Gastroesophageal sphincter (tissue), 4 donors: ENCODE measurements at regions not wholly inside any gene's neighbourhood (a gene's known extent, or its start where the extent isn't known, plus 50 kb on each side); places are given as distances from the start of the nearest gene placed in this dataset.

Experiments used
- ATAC-seq: fragments of 150-250 bp; one replicate; pipeline ENCODE4 v1.9.1; 2016; ENCODE audit warnings: mild to moderate bottlenecking, moderate library complexity
- H3K27ac ChIP-seq, 4 donors: fragments of 200-600 bp; sonication (generic) in 3 of 4; 1 replicate in 3 of 4; 2 replicates in 1 of 4; pipeline ENCODE4 v1.5.1; 2016 to 2019
- H3K27me3 ChIP-seq: fragments of 200-600 bp; sonication (generic); one replicate; pipeline ENCODE4 v1.5.1; 2019
- H3K36me3 ChIP-seq, 2 donors: fragments of 200-600 bp; sonication (generic); one replicate each; pipeline ENCODE4 v1.5.1; 2019; ENCODE audit warnings: control low read depth in 1 of 2
- H3K4me1 ChIP-seq, 3 donors: fragments of 200-600 bp; sonication (generic); 1 replicate in 2 of 3; 2 replicates in 1 of 3; pipeline ENCODE4 v1.5.1; 2016 to 2019; ENCODE audit warnings: control low read depth in 2 of 3
- H3K4me3 ChIP-seq, 2 donors: fragments of 200-600 bp; sonication (generic); one replicate each; pipeline ENCODE4 v1.5.1; 2019; ENCODE audit warnings: mild to moderate bottlenecking in 1 of 2, moderate library complexity in 1 of 2
- H3K9me3 ChIP-seq, 3 donors: fragments of 200-600 bp; sonication (generic); one replicate each; pipeline ENCODE4 v1.5.1; 2017 to 2019; ENCODE audit warnings: control low read depth in 2 of 3
- EP300 ChIP-seq: sonication (generic); formaldehyde crosslinking; IDR thresholded peaks from one replicate; pipeline ENCODE4 v1.6.1; 2017; ENCODE audit warnings: antibody characterized with exemption, mild to moderate bottlenecking
- POLR2A ChIP-seq, 2 donors: fragments of 450-650 bp; IDR thresholded peaks; one replicate each; pipeline ENCODE4 v1.6.1; 2017; ENCODE audit warnings: antibody characterized with exemption in 2 of 2, mild to moderate bottlenecking in 2 of 2, moderate library complexity in 1 of 2
- POLR2AphosphoS5 ChIP-seq: sonication (generic); formaldehyde crosslinking; IDR thresholded peaks from one replicate; pipeline ENCODE4 v1.6.1; 2017; ENCODE audit warnings: antibody characterized with exemption
- WGBS, 2 donors: methylation state at CpG; one replicate each; pipeline ENCODE4 v1.1.5; 2018; ENCODE audit warnings: low coverage in 1 of 2; 5-methylcytosine and 5-hydroxymethylcytosine counted together
- TF ChIP-seq, protein P1 (sequence below), 4 experiments: fragments of 200-600 bp in 2 of 4; fragments of 450-650 bp in 2 of 4; sonication (generic) in 1 of 4; IDR thresholded peaks; one replicate each; pipeline ENCODE4 v1.5.1; 2017 to 2019; ENCODE audit warnings: antibody characterized with exemption in 4 of 4, mild to moderate bottlenecking in 2 of 4, moderate library complexity in 2 of 4

DNA sequence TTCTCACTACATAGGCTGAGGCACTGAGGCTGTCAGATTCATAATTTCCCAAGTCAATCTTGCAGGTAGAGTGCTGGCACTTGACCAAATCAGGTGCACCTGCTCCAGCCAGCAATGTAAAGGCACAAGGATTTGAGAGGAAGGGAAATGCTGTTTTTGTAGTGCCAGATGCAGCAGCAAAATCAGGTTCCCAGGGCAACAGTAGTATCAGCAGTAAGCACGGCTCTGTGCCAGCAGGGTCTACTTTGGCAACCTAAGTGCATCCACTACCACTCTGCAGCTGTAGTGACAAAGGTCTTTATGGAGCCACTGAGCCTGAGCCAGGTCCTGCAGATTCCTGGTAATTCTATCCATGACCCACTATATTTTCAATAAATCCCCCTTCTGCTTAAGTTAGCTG lies 329.5 kb downstream of the TPBG start:
- TF ChIP-seq POLR2A (IDR thresholded peaks at IDR 0.05) (no peak), EP300 (no peak), POLR2AphosphoS5 (no peak)
- TF ChIP-seq, protein P1, sequence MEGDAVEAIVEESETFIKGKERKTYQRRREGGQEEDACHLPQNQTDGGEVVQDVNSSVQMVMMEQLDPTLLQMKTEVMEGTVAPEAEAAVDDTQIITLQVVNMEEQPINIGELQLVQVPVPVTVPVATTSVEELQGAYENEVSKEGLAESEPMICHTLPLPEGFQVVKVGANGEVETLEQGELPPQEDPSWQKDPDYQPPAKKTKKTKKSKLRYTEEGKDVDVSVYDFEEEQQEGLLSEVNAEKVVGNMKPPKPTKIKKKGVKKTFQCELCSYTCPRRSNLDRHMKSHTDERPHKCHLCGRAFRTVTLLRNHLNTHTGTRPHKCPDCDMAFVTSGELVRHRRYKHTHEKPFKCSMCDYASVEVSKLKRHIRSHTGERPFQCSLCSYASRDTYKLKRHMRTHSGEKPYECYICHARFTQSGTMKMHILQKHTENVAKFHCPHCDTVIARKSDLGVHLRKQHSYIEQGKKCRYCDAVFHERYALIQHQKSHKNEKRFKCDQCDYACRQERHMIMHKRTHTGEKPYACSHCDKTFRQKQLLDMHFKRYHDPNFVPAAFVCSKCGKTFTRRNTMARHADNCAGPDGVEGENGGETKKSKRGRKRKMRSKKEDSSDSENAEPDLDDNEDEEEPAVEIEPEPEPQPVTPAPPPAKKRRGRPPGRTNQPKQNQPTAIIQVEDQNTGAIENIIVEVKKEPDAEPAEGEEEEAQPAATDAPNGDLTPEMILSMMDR (IDR thresholded peaks at IDR 0.05), result no peak
- Histone ChIP-seq H3K27me3 (no peaks in the 10 kb centered on the region), H3K27ac (no peak overlapping the region), H3K4me1 (peaks cover 0 to 23% (median 2%) of the 10 kb centered on the region in 3 donors), H3K4me3 (no peak overlapping the region), H3K9me3 (no peaks in the 10 kb centered on the region), H3K36me3 (no peaks in the 10 kb centered on the region)
- ATAC-seq, result no peak
- no CpG with 5 or more reads among the region's 1 CpG for WGBS, 2 donors

DNA sequence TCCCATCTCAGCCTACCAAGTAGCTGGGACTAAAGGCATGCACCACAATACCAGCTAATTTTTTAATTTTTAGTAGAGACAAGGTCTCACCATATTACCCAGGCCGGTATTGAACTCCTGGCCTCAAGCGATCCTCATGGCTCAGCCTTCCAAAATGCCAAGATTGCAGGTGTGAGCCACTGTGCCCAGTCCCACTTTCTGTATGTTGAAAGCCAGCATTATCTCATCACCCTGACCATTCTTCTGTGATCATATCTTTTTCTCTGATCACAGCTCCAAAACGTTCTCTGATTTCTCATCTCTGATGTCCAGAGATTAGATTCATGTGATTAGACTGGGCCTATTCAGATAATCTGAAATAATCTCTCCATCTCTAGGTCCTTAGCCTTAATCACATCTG lies 337.7 kb downstream of the TPBG start:
- WGBS, 2 donors, result 74% methylated on average over 3 of the region's 3 CpGs; no CpG with 5 or more reads in 1 of the 2 donors

DNA sequence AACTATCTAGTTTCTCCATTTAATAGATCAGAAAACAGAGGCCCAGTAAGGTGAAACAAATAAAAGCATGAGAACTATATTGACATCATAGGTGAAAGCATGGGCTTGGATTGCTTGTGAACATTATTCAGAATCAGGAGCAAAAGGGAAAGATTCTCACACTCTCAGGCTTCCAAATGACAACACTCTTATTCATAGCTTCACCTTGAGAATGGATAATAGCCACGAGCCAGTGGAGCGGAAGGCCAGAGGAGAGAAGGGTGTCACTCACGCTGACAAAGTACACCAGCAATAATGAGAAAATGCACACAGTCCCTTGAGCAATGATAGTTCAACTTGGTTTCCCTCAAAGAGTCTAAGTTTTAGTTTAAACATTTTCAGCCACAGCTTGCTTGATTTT lies 339.0 kb downstream of the TPBG start:
- no peak for ATAC-seq
- no peak overlapping the region for H3K27ac ChIP-seq
- H3K4me3 ChIP-seq, result no peak overlapping the region
- H3K4me1 ChIP-seq, result peaks cover 0 to 6% (median 3%) of the 10 kb centered on the region in 3 donors
- TF ChIP-seq, protein P1 (IDR thresholded peaks at IDR 0.05), result no peak
- TF ChIP-seq EP300 (no peak), POLR2AphosphoS5 (no peak), POLR2A (IDR thresholded peaks at IDR 0.05) (no peak)
- H3K9me3 ChIP-seq, result peaks cover 0 to 15% (median 0%) of the 10 kb centered on the region in 3 donors
- no peaks in the 10 kb centered on the region for H3K27me3 ChIP-seq
- WGBS, 2 donors, result 70 to 87% methylated on average over 3 of the region's 3 CpGs
- H3K36me3 ChIP-seq, result no peaks in the 10 kb centered on the region

More for the DNA sequence above, 337.7 kb downstream of the TPBG start:
- TF ChIP-seq EP300, result no peak
- TF ChIP-seq POLR2A (IDR thresholded peaks at IDR 0.05), result no peak
- TF ChIP-seq, protein P1 (IDR thresholded peaks at IDR 0.05), result no peak
- TF ChIP-seq POLR2AphosphoS5, result no peak
- Histone ChIP-seq H3K36me3 (no peaks in the 10 kb centered on the region), H3K9me3 (peaks cover 0 to 15% (median 0%) of the 10 kb centered on the region in 3 donors), H3K4me1 (peaks cover 0 to 6% (median 3%) of the 10 kb centered on the region in 3 donors), H3K27ac (no peak overlapping the region), H3K4me3 (no peak overlapping the region), H3K27me3 (no peaks in the 10 kb centered on the region)
- no peak for ATAC-seq

DNA sequence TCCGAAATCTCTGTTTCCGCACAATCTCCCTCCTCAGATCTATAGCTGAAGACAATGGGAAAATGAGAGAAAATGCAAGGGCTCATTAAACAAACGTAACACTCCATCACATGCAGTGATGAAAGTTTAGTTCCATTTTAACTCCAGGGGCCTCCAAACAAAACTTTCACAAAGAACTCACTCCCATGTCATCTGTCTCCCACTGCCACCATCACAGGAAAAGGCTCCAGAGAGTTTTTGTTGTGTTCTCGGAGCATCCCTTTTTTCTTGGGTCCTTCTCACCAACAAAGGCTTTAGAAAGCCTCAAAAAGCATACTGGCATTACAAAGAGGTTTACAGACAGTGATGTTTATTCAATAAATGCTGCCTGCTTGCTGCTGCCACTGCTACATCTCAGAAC lies 339.6 kb downstream of the TPBG start:
- Histone ChIP-seq H3K27me3 (no peaks in the 10 kb centered on the region), H3K9me3 (peaks cover 0 to 15% (median 0%) of the 10 kb centered on the region in 3 donors), H3K36me3 (no peaks in the 10 kb centered on the region), H3K4me3 (no peak overlapping the region), H3K27ac (no peak overlapping the region), H3K4me1 (peaks cover 0 to 6% (median 3%) of the 10 kb centered on the region in 3 donors)
- TF ChIP-seq POLR2A (IDR thresholded peaks at IDR 0.05) (no peak), POLR2AphosphoS5 (no peak), EP300 (no peak)
- TF ChIP-seq, protein P1 (IDR thresholded peaks at IDR 0.05), result no peak
- 85 to 91% methylated on average over 3 to 4 of the region's 4 CpGs for WGBS, 2 donors
- no peak for ATAC-seq

DNA sequence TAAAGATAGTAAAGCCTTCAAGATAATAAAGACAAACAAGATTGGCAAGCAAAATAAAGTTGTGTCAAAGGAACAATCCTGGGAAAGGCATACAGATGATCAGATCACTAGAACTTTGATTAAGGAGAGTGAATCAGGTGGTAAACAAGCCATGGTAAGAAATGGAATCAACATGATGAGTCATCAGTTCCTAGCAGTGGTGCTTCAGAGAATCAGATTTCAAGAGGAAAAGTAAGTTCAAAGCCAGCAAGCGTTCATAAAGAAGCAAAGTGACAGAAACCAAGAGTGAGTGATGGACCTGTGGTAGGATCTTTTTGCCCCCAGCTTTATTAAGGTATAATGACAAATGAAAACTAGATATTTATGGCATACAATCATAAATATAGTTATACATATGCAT lies 340.4 kb downstream of the TPBG start:
- no peak for ATAC-seq
- Histone ChIP-seq H3K4me3 (no peak overlapping the region), H3K4me1 (no peaks in the 10 kb centered on the region), H3K36me3 (no peaks in the 10 kb centered on the region), H3K27me3 (no peaks in the 10 kb centered on the region), H3K9me3 (peaks cover 0 to 15% (median 0%) of the 10 kb centered on the region in 3 donors), H3K27ac (no peak overlapping the region)
- WGBS, 2 donors, result 73 to 83% methylated on average over 1 of the region's 1 CpG
- no peak for TF ChIP-seq POLR2AphosphoS5
- TF ChIP-seq POLR2A (IDR thresholded peaks at IDR 0.05), result no peak
- TF ChIP-seq, protein P1 (IDR thresholded peaks at IDR 0.05), result no peak
- no peak for TF ChIP-seq EP300
